ENCODE measurements at regions not wholly inside any gene's neighbourhood (a gene's known extent, or its start where the extent isn't known, plus 50 kb on each side); places are given as distances from the start of the nearest gene placed in this dataset.

- H3K4me3 ChIP-seq: no peak overlapping the region
- no peak for DNase-seq
- no peaks in the 10 kb centered on the region for H3K36me3 ChIP-seq
- H3K27ac ChIP-seq: no peak overlapping the region
- H3K27me3 ChIP-seq: no peaks in the 10 kb centered on the region
- H3K9me3 ChIP-seq: peaks cover 0 to 5% (median 0%) of the 10 kb centered on the region in 4 donors
- intact Hi-C loops (cut with DNase I): no loop called here
- H3K4me1 ChIP-seq: no peaks in the 10 kb centered on the region
- 91 to 96% methylated on average over 6 of the region's 6 CpGs for WGBS, 2 donors
- no peak for TF ChIP-seq CTCF (IDR thresholded peaks at IDR 0.05)
- no peak for TF ChIP-seq POLR2AphosphoS5 (IDR thresholded peaks at IDR 0.05)
- TF ChIP-seq POLR2A (IDR thresholded peaks at IDR 0.05): no peak
- TF ChIP-seq EP300 (IDR thresholded peaks at IDR 0.05): no peak
Measured at GRCh38 chr7:68005992-68006391, 1009.4 kb downstream of the TYW1 start.

- Histone ChIP-seq H3K9me3 (peaks cover 0 to 7% (median 0%) of the 10 kb centered on the region in 4 donors), H3K4me3 (no peak overlapping the region), H3K36me3 (no peaks in the 10 kb centered on the region), H3K4me1 (no peaks in the 10 kb centered on the region), H3K27me3 (no peaks in the 10 kb centered on the region), H3K27ac (no peak overlapping the region)
- DNase-seq: no peak
- WGBS, 2 donors: 60 to 78% methylated on average over 2 of the region's 2 CpGs
- TF ChIP-seq CTCF (IDR thresholded peaks at IDR 0.05) (no peak), EP300 (IDR thresholded peaks at IDR 0.05) (no peak), POLR2A (IDR thresholded peaks at IDR 0.05) (no peak), POLR2AphosphoS5 (IDR thresholded peaks at IDR 0.05) (no peak)
- intact Hi-C loops (cut with DNase I): no loop called here
Measured at GRCh38 chr7:68006619-68007018, 1010.0 kb downstream of the TYW1 start.

GRCh38 chr7:68009716-68010115 lies 1013.1 kb downstream of the TYW1 start:
- no peaks in the 10 kb centered on the region for H3K27me3 ChIP-seq
- TF ChIP-seq CTCF (IDR thresholded peaks at IDR 0.05) (no peak), EP300 (IDR thresholded peaks at IDR 0.05) (no peak)
- intact Hi-C loops (cut with DNase I): no loop called here
- H3K4me3 ChIP-seq: no peak overlapping the region
- no peaks in the 10 kb centered on the region for H3K36me3 ChIP-seq
- H3K27ac ChIP-seq: no peak overlapping the region
- H3K4me1 ChIP-seq: no peaks in the 10 kb centered on the region
- DNase-seq: no peak
- H3K9me3 ChIP-seq: peaks cover 0 to 14% (median 0%) of the 10 kb centered on the region in 4 donors
- WGBS, 2 donors: 37 to 61% methylated on average over 4 of the region's 4 CpGs

GRCh38 chr7:68014031-68014736 lies 1017.6 kb downstream of the TYW1 start:
- Histone ChIP-seq H3K27ac (no peak overlapping the region), H3K9me3 (peaks cover 0 to 9% (median 0%) of the 10 kb centered on the region in 4 donors), H3K4me1 (no peaks in the 10 kb centered on the region), H3K27me3 (no peaks in the 10 kb centered on the region), H3K4me3 (no peak overlapping the region), H3K36me3 (no peaks in the 10 kb centered on the region)
- 70 to 74% methylated on average over 11 of the region's 11 CpGs for WGBS, 2 donors
- intact Hi-C loops (cut with DNase I): no loop called here
- DNase-seq: no peak
- TF ChIP-seq POLR2A (IDR thresholded peaks at IDR 0.05) (no peak), POLR2AphosphoS5 (IDR thresholded peaks at IDR 0.05) (no peak), EP300 (IDR thresholded peaks at IDR 0.05) (no peak), CTCF (IDR thresholded peaks at IDR 0.05) (no peak)
